Erythroblast (primary cell): ENCODE measurements at regions not wholly inside any gene's neighbourhood (a gene's known extent, or its start where the extent isn't known, plus 50 kb on each side); places are given as distances from the start of the nearest gene placed in this dataset.
"Not testable (repeated sequence)": the region's sequence is repeated elsewhere in the genome, so short reads cannot be mapped to it uniquely, and the experiment has no call there.

Source experiments
- DNase-seq, 2 experiments: peaks; one replicate each; lab custom pipeline; 2025; lab: John Stamatoyannopoulos, UW
- GATA1 ChIP-seq: IDR thresholded peaks from 2 replicates; pipeline ENCODE4 v1.6.1; 2011; ENCODE audit warnings: low read depth, mild to moderate bottlenecking, control low read depth, low read length, moderate library complexity
- POLR2A ChIP-seq: IDR thresholded peaks from 2 replicates; pipeline ENCODE4 v1.6.1; 2011; ENCODE audit warnings: mild to moderate bottlenecking, low read length

DNA sequence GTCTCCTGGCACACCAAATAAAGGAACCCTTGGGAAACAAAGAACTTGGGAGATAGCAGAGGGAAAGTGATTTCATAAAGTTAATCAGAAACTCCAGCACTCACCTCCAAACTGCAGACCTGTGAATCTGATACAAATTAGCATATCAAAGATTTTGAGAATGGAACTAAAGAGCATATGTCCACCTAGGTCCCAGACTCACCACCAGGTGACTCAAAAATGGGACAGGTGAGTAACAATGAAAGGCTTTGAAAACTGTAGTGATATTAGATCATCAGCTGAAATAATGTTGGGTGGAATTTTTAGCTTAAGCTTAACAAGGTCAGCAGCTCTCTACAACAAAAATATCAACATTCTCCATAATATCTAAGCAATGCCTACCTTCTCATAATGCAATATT, 214.8 kb downstream of the RERGL start:
- no peak for TF ChIP-seq POLR2A
- TF ChIP-seq GATA1, result no peak
- DNase-seq, result no peak

- DNase-seq, result no peak
- no peak for TF ChIP-seq GATA1
- no peak for TF ChIP-seq POLR2A
Measured at GRCh38 chr12:17866802-17867201, 223.2 kb downstream of the RERGL start.

- not testable (repeated sequence) for DNase-seq
Measured at GRCh38 chr12:17855548-17855947, 234.4 kb downstream of the RERGL start.

GRCh38 chr12:17853054-17853453, 236.9 kb downstream of the RERGL start:
- TF ChIP-seq GATA1 (no peak), POLR2A (no peak)
- DNase-seq, result no peak

- DNase-seq, result no peak
- TF ChIP-seq GATA1 (no peak), POLR2A (no peak)
Measured at GRCh38 chr12:17841496-17841895, 248.5 kb downstream of the RERGL start.

- DNase-seq, result no peak
- TF ChIP-seq POLR2A (no peak), GATA1 (no peak)
Measured at GRCh38 chr12:17829813-17830212, 260.2 kb downstream of the RERGL start.

DNA sequence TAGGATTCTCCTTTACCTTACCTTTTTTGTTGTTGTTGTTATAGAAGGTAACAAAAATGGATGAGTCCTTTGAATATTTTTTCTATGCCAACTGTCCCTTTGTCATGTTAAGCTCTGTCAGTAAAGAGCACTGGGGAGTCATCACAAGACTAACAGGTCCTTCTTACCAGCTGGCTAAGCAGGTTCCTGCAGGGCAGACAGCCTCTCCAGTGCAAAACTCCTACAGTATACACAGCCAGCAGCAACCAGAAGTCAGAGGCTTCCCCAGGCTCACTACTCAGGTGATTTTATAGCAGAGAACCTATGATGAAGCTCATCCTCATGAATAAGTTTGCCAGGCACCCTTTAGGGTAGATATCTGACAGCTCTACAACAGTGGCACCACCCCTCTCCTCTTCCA, 271.1 kb downstream of the RERGL start:
- no peak for DNase-seq
- no peak for TF ChIP-seq POLR2A
- no peak for TF ChIP-seq GATA1

- no peak for TF ChIP-seq POLR2A
- TF ChIP-seq GATA1, result no peak
- DNase-seq, result no peak
Measured at GRCh38 chr12:17810399-17810798, 279.6 kb downstream of the RERGL start.

DNA sequence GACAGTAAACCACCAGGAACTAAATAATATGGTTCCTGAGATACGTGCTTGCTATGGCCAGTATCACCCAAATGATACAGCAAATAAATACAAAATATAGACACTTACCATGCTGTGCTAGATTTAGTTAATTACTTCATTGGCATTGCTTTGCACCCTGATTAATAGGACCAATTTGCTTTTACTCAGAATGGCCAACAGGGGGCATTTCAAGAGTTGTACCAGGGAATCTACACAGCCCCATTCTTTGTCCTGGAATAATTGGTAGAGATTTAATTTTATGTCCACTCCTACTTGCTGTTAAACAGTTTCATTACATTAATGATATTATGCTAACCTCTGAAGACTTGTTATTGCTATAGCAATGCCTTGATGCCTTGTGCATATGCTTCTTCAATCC, 280.8 kb downstream of the RERGL start:
- no peak for TF ChIP-seq POLR2A
- no peak for TF ChIP-seq GATA1
- DNase-seq, result no peak

- DNase-seq, result no peak
- TF ChIP-seq POLR2A, result no peak
- no peak for TF ChIP-seq GATA1
Measured at GRCh38 chr12:17802657-17803641, 287.0 kb downstream of the RERGL start.

GRCh38 chr12:17793854-17794253, 296.1 kb downstream of the RERGL start:
- DNase-seq, result no peak
- TF ChIP-seq POLR2A (no peak), GATA1 (no peak)

- DNase-seq, result no peak
- TF ChIP-seq GATA1 (no peak), POLR2A (no peak)
Measured at GRCh38 chr12:17778242-17778641, 311.8 kb downstream of the RERGL start.

- no peak for DNase-seq
- no peak for TF ChIP-seq POLR2A
- no peak for TF ChIP-seq GATA1
Measured at GRCh38 chr12:17763366-17763765, 326.6 kb downstream of the RERGL start.

GRCh38 chr12:17759982-17760381, 330.0 kb downstream of the RERGL start:
- no peak for DNase-seq
- TF ChIP-seq GATA1 (no peak), POLR2A (no peak)
